Left renal pelvis (tissue), 4 donors: ENCODE measurements at regions not wholly inside any gene's neighbourhood (a gene's known extent, or its start where the extent isn't known, plus 50 kb on each side); places are given as distances from the start of the nearest gene placed in this dataset.

ENCODE experiments used
- DNase-seq, 4 donors: peaks; one replicate each; pipeline ENCODE4 v3.0.0-alpha.2; 2013; ENCODE audit warnings: low read depth in 4 of 4, low spot score in 3 of 4

DNA sequence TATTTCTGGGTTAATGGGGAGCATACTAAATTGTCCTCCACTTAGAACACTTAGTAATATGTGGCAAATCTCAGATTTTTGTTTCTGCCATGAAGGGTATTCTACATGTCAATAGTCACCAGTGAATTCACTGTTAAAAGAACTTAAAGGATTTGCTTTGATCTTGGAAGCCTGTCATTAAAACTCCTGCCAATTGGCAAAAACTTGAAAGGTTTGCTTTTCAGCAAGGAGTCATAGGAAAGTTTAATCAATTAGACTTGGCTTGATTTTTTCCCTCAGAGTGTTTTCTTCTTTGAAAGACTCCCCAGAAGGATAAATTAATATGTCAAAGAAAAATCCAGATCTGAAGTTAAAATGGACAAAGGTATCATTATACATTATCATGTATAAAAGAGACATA is 671.9 kb upstream of the PKDCC start:
- DNase-seq, result no peak

DNA sequence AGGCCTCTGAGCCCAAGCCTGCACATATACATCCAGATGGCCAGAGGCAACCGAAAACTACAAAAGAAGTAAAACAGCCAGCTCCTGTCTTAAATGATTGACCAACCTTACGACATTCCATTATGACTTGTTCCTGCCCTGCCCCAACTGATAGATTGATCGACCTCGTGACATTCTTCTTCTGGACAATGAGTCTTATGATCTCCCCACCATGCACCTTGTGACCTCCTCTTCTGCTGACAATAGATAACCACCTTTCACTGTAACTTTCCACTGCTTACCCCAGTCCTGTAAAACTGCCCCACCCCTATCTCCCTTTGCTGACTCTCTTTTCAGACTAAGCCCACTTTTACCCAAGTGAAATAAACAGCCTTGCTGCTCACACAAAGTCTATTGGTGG is 670.0 kb upstream of the PKDCC start:
- DNase-seq, result no peak

DNA sequence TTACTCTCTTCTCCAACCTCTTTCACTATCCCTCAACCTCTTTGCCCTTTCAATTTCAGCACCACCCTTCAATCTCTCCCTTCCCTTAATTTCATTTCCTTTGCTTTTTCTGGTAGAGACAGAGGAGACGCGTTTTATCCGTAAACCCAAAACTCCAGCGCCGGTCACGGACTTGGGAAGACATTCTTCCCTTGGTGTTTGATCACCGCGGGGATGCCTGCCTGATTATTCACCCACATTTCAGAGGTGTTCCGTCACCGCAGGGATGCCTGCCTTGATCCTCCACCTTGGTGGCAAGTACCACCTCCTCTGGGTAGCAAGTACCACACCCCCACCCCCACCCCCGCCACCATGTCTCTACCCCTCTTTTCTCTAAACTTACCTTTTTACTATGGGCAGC is 669.4 kb upstream of the PKDCC start:
- no peak for DNase-seq

DNA sequence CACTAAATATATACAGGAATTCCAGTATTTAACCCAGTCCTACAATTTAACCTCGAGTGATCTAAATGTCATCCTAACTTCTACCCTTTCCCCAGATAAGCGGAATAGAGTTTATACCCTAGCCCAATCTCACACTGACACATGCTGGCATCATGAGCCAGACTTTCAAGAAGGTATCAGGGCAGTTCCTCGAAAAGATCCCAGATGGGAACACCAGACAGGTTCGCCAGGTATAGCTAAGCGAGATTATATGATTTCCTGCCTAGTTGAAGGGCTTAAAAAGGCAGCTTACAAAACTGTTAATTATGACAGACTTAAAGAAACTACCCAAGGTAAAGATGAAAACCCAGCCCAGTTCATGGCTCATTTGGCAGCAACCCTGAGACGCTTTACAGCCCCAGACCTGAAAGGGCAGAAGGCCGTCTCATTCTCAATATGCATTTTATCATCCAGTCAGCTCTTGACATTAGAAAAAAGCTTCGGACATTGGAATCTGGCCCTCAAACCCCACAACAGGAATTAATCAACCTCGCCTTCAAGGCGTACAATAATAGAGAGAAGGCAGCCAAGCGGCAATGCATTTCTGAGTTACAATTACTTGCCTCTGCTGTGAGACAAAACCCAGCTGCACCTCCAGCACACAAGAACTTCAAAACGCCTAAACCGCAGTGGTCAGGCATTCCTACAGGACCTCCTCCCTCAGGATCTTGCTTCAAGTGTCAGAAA is 668.2 kb upstream of the PKDCC start:
- DNase-seq, result peak in 3 of 4 donors; percentile 34 to 63 (median 52)

DNA sequence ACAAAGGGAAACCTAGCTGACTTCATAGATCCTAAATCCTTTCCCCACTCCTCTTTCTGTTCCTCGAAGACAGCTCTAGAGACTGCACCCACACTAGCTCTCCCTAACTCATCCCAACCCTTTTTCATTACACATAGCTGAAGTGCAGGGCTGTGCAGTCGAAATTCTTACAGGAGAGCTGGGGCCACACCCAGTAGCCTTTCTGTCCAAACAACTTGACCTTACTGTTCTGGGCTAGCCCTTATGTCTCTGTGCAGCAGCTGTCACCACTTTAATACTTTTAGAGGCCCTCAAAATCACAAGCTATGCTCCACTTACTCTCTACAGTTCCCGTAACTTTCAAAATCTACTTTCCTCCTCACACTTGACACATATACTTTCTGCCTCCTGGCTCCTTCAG is 666.1 kb upstream of the PKDCC start:
- no peak for DNase-seq

DNA sequence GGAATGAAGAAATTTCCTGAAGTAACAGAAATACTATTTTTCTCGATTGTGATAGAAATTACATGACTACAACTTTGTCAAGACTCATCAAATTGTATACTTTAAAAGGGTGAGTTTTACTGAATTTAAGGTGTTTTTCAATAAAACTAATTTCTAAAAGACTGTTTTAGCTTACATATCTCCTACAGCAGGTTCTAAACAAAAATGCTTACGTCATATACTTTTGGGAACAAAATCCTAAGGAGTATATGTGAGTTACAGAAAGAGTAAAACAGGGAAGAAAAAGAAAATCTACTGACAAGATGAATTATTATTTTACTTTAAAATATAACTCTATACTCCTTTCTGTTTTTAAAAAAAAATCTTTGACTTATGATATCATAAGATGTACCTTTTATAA is 660.3 kb upstream of the PKDCC start:
- DNase-seq, result no peak

DNA sequence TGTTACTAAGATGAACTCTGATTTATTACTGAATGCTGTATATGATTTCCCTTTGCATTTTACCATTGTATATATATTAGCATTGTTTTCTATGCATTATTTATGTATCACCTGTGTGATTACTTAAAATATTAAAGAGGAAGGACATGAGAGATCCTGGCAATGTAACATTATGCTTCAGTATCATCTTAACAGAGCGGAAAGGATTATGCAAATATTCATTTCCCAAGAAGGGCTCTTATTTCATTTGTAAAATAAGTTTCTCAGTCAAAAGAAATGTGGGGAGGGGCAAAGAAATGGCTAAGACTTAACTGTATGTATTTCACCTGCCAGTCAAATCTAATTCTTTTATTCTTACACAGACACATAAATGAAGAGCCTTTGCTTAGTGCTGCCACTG is 654.2 kb upstream of the PKDCC start:
- DNase-seq, result no peak

DNA sequence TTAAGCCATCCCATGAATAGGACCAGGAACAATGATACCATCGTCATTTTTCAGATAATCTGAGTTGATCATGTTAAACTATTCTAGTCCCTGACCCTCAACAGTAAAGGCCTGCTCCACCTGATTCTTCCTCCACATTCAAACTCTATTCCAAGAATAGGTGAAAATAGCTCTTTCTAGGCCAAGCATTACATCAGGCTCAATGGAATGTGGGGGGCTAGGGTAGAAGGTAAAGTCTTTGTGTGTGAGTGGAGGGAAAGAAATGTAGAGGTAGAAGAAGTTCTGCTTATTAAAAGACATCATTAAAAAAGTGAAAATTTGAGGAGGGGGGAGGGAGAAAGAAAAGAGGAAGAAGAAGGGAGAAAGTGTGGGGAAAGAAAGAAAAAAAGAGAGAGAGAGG is 653.3 kb upstream of the PKDCC start:
- no peak for DNase-seq

DNA sequence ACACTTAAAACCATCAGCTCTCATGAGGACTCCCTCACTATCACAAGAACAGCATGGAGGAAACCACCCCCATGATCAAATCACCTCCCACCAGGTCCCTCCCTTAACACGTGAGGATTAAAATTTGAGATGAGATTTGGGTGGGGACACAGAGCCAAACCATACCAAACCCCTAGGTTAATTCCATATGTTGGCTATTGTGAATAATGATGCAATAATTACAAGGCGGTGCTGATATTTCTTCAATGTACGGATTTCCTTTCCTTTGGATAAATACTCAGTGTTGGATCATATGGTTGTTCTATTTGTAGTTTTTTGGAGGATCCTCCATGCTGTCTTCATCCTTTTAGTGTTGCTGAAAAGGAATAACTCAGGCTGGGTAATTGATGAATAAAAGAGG is 652.1 kb upstream of the PKDCC start:
- no peak for DNase-seq

DNA sequence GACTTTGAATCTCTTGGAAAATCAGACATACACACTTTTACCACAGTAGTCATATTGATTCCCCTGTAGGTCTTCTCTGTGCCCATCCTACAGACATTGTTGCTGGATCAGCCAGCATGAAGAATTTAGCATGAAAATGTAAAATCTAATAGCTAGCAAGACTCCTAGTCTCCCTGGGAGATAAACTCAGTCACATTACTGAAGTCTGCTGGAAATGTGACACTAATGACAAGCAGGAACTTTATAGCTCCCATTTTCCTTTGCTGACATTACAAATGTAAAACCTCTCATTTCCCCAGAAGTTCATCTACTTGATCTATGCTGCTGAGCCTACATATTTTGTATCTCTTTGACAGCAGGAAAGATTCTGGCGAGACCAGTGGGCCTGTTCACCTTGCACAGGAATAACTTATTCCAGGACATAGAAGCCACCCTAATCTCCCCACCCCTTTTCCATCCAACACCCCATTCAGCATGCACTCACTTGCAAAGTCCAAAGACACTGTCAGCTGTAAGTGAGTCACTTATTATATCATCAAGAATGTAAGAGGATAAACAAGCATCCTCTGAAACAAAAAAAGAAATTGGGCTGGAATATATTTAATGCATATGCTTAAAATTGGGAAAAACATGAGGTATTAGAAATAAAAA is 648.3 kb upstream of the PKDCC start:
- no peak for DNase-seq

DNA sequence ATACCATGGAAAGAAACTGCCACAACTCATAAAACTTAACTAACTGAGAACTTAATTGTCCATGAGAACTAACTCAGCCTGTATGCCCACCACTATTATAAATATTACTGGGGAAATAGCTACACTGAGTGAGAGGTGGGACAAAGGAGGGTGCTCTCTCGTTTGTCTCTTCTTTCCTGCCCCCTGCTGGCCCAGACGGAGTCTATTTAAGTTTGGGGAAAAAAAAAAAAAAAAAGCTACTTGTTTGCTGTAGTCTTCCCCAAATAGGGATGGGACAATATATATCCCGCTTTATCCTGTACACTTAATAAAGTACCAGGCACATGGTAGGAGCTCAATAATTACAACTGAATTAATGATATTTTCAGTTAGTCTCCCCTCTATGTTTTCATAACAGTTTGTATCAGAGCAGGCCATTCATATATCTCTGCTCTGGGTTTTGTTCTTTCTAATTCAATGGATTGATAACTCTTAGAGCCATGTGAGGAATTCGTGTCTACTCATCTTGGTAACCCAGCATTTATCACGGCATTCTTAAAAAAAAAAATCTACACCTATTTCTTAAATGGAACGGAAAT is 647.6 kb upstream of the PKDCC start:
- DNase-seq, result no peak

DNA sequence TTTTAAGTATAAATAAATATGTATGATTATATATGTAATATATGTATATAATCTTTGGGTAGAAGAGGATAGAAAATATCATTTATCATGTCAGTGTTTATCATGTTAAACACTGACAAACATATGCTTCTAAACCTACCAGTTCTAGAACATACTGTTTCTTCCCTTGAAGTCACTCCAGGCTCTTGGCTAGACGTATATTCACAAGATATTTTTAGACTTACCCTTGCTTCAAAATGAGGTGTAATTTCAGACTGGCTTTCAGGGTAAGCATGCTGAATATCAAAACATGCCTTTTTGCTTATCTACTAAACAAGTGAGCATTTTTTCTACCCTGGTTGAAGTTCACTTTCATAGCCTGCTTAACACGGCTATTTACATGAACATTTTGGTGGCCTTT is 642.4 kb upstream of the PKDCC start:
- DNase-seq, result no peak

DNA sequence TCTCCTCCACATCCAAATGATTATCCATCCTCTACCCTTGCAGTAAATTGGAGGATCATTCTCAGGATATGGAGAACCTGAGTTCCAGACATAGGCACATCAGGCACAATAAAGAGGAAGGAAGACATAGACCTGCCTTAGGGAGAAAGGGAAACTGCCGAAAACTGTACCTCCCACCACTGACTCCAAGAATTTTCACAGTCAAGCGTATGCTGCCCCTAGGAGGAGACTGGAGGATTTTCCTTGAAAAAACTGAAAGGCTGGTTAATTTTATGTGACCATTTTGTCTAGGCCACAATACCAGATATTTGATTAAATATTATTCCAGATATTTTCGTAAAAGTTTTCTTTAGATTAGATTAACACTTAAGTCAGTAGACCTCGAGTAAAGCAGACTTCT is 638.5 kb upstream of the PKDCC start:
- DNase-seq, result no peak

DNA sequence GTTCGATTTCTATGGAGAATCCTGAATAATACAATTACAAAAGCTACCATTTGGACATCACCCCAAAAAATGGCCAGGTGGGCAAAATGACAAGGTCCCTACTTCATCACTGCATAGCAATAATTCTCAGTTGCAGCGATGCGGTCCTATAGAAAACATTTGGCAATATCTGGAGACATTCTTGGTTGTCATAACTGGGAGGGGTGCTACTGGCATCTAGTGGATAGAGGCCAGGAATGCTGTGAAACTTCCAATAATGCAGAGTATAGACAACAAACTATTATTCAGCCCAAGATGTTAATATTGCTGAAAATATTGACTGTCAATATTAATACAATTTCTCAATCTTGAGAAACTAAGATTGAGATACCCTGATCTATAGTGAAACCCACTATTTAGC is 637.8 kb upstream of the PKDCC start:
- no peak for DNase-seq

DNA sequence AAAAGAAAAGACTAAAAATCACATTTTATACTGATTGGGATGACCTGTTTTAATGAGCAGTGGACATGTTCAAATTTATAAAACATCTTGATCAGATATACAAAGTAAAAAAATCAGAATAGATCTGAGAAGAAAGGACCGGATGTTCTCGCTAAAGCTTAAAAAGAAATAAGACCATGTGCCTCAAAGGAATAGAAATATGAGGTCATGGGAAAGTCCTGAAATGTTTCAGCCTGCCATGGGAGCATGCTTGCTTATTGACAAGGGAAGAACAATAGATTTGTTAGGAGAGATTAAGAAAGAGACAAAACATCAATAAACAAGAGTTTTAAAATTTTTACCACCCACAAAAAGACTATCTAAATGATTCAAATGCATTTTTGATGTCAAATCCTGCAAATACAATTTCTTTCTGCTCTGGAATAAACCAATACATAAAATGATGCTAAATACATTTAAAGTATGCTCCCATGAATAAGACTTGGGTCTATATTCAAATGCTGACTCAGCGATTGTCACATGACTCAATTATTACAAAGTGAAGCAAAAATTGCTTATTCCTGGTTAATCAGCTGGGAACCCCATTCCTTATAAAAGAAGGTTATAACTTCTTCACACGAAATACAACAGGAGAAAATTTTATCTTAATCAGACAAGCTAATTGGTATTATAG is 633.9 kb upstream of the PKDCC start:
- DNase-seq, result no peak

DNA sequence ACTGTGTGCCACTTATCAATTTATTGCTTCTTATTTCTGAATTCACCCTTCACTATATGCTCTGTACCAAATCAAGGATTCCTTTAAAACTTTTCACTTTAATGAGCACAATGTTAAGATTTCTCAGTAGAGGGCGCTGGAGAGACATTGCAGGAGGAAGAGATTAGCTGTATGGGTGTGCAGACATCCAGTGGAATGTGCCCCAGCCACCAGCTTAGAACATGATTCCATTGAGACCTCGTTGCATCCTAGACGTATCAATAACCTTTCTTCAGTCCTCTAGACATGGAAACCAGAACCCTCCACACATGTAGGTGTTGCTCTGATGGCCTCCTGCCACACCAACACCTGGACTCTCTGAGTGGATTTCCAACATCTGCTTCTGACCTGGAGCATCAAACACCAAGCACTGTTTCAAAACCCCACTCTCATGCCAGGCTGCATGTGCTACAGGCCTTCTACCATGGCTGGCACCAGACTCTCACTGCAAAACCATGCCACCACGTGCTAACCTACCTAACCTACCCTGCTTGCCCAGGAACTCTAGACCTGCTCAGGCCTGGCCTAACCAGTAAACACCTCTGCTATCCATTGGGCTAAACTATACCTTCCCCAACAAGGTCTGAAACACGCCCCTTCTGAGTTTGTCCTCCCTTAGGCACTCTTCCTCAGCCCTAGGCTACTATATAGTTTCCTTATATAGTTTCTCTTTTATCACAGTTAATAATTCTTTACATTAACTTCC is 633.2 kb upstream of the PKDCC start:
- DNase-seq, result no peak

DNA sequence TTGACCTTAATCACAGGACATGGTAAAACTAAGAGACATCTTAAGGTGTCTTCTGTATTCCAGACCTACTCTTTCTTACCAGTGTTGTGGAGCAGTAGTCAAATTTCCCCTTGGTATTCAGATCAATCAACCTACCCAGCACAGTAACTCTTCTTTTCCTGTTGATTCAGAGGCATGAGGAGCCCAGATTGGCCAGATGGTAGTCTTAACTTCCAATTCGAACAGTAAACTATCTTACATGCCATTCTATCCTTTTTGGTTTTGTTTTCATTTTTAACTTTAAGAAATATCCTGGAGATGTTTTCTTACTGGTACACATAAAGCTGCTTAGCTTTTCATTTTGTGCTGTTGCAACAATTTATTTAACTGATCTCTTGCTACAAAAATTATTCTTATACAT is 630.3 kb upstream of the PKDCC start:
- no peak for DNase-seq

DNA sequence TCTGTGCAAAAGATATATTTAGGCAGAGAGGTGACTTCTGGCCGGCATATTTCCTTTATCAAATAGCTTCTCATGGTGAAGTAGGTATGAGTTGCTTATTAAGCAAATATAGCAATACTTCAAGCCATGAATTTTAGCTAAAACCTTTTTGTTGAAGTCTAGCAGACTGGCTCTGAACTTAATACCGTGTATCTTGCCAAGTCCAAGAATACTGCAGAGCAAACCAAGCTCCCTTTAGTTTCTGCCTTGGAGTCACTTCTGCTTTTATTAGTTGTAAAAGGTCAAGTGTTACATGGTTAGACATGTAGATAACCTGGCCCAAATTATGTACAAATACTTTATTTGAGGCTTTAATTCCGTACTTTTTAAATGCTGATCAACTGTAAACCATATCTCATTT is 627.6 kb upstream of the PKDCC start:
- no peak for DNase-seq

DNA sequence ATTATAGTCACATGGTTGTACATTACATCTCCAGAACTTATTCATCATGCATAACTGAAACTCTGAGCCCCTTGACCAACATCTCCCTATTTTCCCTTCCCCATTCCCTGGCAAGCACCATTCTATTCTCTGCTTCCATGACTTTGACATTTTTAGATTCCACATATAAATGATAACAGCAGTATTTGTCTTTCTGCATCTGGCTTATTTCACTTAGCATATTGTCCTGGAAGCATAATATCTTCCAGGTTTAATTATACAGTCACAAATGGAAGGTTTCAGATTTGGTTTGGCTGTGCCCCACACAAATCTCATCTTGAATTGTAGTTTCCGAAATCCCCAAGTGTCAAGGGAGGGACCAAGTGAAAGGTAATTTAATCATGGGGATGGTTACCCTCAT is 626.9 kb upstream of the PKDCC start:
- no peak for DNase-seq

DNA sequence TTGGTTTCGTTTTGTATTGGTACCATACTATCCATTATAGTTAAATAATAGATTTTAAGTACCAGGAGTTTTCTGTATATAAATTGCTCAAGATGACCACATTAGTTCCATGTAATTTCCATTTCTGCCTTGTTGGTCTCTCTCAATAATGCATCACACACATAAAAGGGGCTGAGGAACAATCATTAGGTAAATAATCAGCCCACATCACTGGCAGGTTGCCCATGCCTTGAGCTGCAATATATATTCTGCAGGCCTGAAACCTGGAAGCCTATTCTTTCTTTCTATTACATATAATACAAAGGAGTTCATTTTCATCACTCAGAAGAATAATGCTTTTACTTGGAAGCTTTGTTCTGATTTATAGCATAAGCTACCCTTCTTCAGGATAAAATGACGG is 616.1 kb upstream of the PKDCC start:
- peak in 1 of 4 donors; percentile 11 for DNase-seq

DNA sequence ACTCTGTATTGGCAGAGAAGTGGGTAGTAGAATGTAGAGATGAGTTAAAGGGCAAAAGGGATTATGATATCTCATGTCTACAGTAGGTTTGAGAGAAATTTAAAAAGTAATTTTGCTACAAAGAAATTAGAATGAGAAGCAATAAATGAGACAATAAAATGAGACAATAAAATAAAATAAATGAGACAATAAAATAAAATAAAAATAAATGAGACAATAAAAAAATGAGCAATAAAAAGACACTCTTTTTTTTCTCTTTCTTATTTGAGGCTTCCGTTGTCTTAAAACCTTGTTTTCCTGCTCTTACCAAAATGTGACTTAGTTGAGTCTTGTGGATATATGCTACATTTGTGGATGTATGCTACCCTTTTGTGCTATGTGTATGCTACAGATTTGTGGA is 615.4 kb upstream of the PKDCC start:
- DNase-seq, result no peak
